SH-SY5Y (cell line): ENCODE measurements at regions not wholly inside any gene's neighbourhood (a gene's known extent, or its start where the extent isn't known, plus 50 kb on each side); places are given as distances from the start of the nearest gene placed in this dataset.

Source experiments
- GATA2 ChIP-seq: IDR thresholded peaks from 2 replicates; pipeline ENCODE4 v1.6.1; 2011; ENCODE audit warnings: mild to moderate bottlenecking, low read depth, low read length
- GATA3 ChIP-seq: IDR thresholded peaks from 2 replicates; pipeline ENCODE4 v1.6.1; 2011; ENCODE audit warnings: low read depth, mild to moderate bottlenecking, low read length, moderate library complexity

GRCh38 chr16:86300746-86301481 is 209.4 kb upstream of the FOXF1 start:
- TF ChIP-seq GATA3: no peak
- no peak for TF ChIP-seq GATA2
